Astrocyte of the spinal cord (primary cell): ENCODE measurements at regions not wholly inside any gene's neighbourhood (a gene's known extent, or its start where the extent isn't known, plus 50 kb on each side); places are given as distances from the start of the nearest gene placed in this dataset.

ENCODE experiments used
- DNase-seq: peaks from one replicate; pipeline ENCODE4 v3.0.0; 2011; ENCODE audit warnings: low read depth, low spot score
- H3K4me3 ChIP-seq: 2 replicates; pipeline ENCODE4 v1.5.1; 2011; ENCODE audit warnings: low read depth, mild to moderate bottlenecking, low read length, moderate library complexity
- CTCF ChIP-seq: IDR thresholded peaks from 2 replicates; pipeline ENCODE4 v1.5.1; 2012; ENCODE audit warnings: low read depth, mild to moderate bottlenecking, low read length, inconsistent platforms
- in situ Hi-C: cut with HindIII; loops from 2 replicates; pipeline ENCODE4 v1.10.0; 2017; ENCODE audit warnings: low sequenced_read_pairs

- no peak for TF ChIP-seq CTCF
- in situ Hi-C loops = no loop called here
- H3K4me3 ChIP-seq = no peak overlapping the region
- no peak for DNase-seq
Measured at GRCh38 chr6:105649192-105649591, 246.3 kb upstream of the PREP start.

- no peak for DNase-seq
- in situ Hi-C loops = no loop called here
- TF ChIP-seq CTCF = no peak
- H3K4me3 ChIP-seq = no peak overlapping the region
Measured at GRCh38 chr6:105648276-105648675, 245.4 kb upstream of the PREP start.

- no peak overlapping the region for H3K4me3 ChIP-seq
- in situ Hi-C loops = no loop called here
- no peak for TF ChIP-seq CTCF
- DNase-seq = peak; percentile 19
Measured at GRCh38 chr6:105646391-105646867, 243.5 kb upstream of the PREP start.

- H3K4me3 ChIP-seq = no peak overlapping the region
- no peak for TF ChIP-seq CTCF
- no peak for DNase-seq
- in situ Hi-C loops = no loop called here
Measured at GRCh38 chr6:105645958-105646357, 243.1 kb upstream of the PREP start.

- in situ Hi-C loops = no loop called here
- DNase-seq = no peak
Measured at GRCh38 chr6:105645156-105645555, 242.3 kb upstream of the PREP start.

GRCh38 chr6:105644691-105645090 lies 241.8 kb upstream of the PREP start:
- H3K4me3 ChIP-seq = no peak overlapping the region
- no peak for DNase-seq
- in situ Hi-C loops = no loop called here
- no peak for TF ChIP-seq CTCF

More at GRCh38 chr6:105645156-105645555, 242.3 kb upstream of the PREP start:
- no peak overlapping the region for H3K4me3 ChIP-seq
- no peak for TF ChIP-seq CTCF

GRCh38 chr6:105644073-105644489 lies 241.2 kb upstream of the PREP start:
- no peak for DNase-seq
- no peak for TF ChIP-seq CTCF
- no peak overlapping the region for H3K4me3 ChIP-seq
- in situ Hi-C loops = no loop called here
